AG04449 (cell line): ENCODE measurements at regions not wholly inside any gene's neighbourhood (a gene's known extent, or its start where the extent isn't known, plus 50 kb on each side); places are given as distances from the start of the nearest gene placed in this dataset.

ENCODE experiments used
- CTCF ChIA-PET: fragments of 350-600 bp; formaldehyde crosslinking; extraction: SDS; loops from one replicate; lab custom pipeline; 2021; ENCODE audit warnings: antibody characterized with exemption; lab: Yijun Ruan, JAX
- POLR2A ChIA-PET: fragments of 400-600, 350-600 bp; formaldehyde crosslinking; extraction: SDS; loops from one replicate; lab custom pipeline; 2020; ENCODE audit warnings: antibody characterized with exemption, inconsistent platforms; lab: Yijun Ruan, JAX
- DNase-seq: peaks from one replicate; pipeline ENCODE4 v3.0.0-alpha.2; 2010; ENCODE audit warnings: low read depth, low spot score
- H3K4me3 ChIP-seq: 2 replicates; pipeline ENCODE4 v1.5.1; 2011; ENCODE audit warnings: low read depth, mild to moderate bottlenecking, control low read depth, low read length
- CTCF ChIP-seq: IDR thresholded peaks from one replicate; pipeline ENCODE4 v1.5.1; 2011; ENCODE audit warnings: mild to moderate bottlenecking, moderate library complexity, low read length, control low read depth, inconsistent platforms; ENCODE audit not compliant: insufficient read depth; ENCODE audit errors: missing control alignments

GRCh38 chr15:70354346-70354905, 256.7 kb upstream of the TLE3 start:
- TF ChIP-seq CTCF = no peak
- ChIA-PET CTCF (no interaction called here), POLR2A (no interaction called here)
- no peak for DNase-seq
- H3K4me3 ChIP-seq = no peak overlapping the region

- CTCF ChIA-PET = no interaction called here
Measured at GRCh38 chr15:70353606-70354345, 256.1 kb upstream of the TLE3 start.

GRCh38 chr15:70351941-70352774, 254.4 kb upstream of the TLE3 start:
- H3K4me3 ChIP-seq = no peak overlapping the region
- TF ChIP-seq CTCF = no peak
- no peak for DNase-seq
- ChIA-PET CTCF (no interaction called here), POLR2A (no interaction called here)

More at GRCh38 chr15:70353606-70354345, 256.1 kb upstream of the TLE3 start:
- POLR2A ChIA-PET = no interaction called here
- H3K4me3 ChIP-seq = no peak overlapping the region
- TF ChIP-seq CTCF = no peak
- no peak for DNase-seq

- no peak for DNase-seq
- no peak overlapping the region for H3K4me3 ChIP-seq
- ChIA-PET CTCF (no interaction called here), POLR2A (no interaction called here)
- TF ChIP-seq CTCF = no peak
Measured at GRCh38 chr15:70351391-70351790, 253.7 kb upstream of the TLE3 start.

- ChIA-PET POLR2A (no interaction called here), CTCF (interaction anchor here (1.2 kb wide), 1 partner anchor 230 kb away, joined by 3 read pairs; no protein-coding TSS in a partner anchor)
- no peak overlapping the region for H3K4me3 ChIP-seq
- no peak for TF ChIP-seq CTCF
- no peak for DNase-seq
Measured at GRCh38 chr15:70348581-70349344, 251.0 kb upstream of the TLE3 start.
